HG03342 (cell line): ENCODE measurements at regions not wholly inside any gene's neighbourhood (a gene's known extent, or its start where the extent isn't known, plus 50 kb on each side); places are given as distances from the start of the nearest gene placed in this dataset.
"Not testable (repeated sequence)": the region's sequence is repeated elsewhere in the genome, so short reads cannot be mapped to it uniquely, and the experiment has no call there.

ENCODE experiments used
- ATAC-seq: cut with Tn5 transposase; IDR thresholded peaks from one replicate; pipeline ENCODE4 v1.9.1; 2021; ENCODE audit warnings: mild to moderate bottlenecking, moderate library complexity; ENCODE audit not compliant: unreplicated experiment

DNA sequence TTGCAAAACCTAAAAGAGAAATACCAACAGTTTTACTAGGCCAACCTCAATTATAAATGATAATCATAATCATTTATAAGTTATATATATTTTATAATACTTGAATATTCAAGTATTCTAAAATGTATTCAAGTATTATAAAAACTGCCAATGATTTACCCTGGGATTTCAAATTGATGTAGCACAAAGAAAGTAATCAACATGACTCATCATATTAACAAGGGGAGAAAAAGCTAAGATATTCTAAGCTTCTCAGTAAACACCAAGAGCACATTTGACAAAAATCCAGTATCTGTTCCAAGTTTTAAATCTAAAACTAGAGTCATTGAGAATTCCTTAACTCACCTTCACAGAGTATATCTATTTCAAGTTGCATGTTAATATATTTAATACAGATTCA, 56.1 kb downstream of the CAPZA3 start:
- ATAC-seq, result no peak

DNA sequence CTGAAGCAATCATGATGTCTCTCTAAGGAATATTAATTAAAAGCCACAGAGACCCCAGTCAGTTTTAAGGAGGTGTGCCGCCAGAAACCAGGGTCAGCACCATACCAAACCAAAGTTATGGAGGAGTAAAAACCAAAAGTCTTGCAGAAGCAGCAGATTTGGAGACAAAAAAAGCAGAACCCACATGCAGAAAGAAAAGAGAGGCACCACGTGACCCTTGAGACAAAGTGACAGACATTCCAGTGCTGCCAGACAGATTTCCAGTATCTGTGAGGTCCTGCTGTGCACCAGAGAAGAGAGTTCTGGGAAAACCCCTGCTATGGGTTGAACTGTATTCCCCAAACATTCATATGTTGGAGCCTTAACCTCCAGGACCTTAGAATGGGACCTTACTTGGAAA, 59.7 kb downstream of the CAPZA3 start:
- ATAC-seq, result no peak

DNA sequence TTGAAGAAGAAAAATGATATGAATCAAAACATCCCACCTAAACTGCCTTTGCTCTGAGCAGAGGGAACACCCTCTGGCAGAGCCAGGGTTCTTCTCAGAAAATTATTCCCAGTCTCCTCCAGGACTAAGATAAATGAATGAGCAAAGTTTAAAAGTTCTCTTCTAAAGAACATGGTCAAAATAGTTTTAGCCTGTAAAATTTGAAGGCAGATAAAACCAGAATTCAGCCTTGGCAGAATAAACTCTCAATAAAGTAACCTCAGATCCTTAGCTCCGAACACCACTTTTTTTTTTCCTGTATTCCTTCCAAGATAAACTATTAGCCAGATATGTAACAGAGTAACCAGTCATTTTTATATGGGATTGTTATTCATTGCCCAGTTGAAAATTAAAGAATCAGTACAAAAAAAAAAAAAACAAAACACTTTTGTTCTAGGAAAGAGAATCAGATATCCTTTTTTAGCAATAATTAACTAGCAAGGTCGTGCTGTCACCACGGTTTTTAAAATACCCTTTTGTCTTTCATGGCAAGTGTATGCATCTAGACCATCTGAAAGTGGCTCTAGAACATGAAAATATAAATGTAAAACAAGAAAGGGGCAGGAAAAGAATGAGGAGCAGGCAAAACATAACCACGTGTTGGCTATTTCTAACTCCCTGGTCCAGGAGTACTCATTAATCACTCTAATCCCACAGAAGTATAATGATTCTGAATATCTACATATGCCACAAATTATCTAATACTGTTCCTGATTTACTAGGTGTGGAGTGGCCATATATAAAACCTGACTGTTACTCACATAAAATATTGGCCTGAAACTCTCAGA, 60.8 kb downstream of the CAPZA3 start:
- no peak for ATAC-seq

DNA sequence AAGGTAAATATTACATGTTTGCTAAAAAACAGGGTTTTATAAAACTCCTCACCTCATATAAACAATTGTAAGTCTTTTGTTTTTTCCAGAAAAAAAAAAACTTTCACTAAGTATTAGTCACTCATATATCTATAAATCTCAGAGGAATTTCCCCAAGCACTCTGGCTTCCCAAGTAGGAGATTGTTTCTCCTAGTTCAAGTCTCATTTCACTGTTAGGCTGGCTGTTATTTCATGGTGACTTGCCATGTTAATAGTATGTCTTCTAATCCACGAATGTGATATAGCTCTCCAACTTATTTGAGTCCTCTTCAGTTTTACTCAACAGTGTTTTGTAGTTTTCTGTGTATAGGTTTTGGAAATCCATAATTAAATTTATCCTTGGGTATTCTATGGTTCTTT, 61.6 kb downstream of the CAPZA3 start:
- ATAC-seq, result no peak

DNA sequence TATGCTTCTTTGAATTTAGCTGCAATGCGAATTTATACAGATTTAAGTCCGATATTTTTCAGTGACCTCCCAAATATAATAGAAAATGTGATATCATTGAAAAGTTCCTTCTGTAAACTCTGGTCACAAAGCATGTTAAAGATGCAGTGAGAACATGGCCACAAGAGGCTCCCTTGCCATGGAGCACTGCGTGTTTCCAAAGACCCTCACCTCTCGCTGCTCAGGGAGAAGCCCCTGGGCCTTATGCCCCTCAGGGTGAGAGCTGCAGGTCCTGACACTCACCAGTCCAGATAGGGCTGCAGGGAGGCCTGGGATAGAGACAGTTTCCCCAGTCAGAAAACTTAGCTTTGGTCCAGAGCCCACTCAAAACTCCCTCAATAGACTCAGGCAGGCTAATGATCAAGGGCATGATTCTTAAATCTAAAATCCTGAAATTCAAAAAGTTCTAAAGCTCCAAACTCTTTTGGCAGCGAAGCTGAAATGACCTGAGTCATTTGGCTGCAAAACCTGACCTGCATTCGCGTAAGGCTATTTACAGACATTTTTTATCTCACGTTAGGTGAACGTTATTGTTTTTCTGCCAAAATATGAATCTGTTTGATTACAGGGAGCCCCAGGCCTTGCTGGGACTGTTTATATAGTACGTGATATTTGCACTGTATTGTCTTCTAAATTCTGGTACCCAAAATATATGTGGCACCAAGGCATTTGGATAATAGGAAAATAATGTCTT, 67.8 kb downstream of the CAPZA3 start:
- no peak for ATAC-seq

DNA sequence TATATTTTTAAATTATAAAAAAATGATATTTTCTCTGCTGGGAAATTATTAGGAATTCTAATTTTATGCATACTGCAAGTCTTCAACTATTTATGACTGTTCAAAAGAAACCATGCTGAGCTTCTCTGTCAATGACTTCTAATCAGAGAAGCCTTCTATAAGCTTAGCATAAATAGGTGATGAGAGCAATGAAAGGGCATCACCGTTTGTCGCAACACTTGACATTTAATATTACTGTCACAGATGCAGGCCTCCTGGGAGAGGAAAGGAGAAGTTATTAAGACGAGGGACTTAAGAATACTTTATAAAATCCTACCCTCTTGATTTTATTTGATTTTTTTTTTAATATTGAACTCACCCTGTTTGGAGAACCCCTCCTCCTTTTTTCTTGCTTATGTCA, 69.8 kb downstream of the CAPZA3 start:
- no peak for ATAC-seq

DNA sequence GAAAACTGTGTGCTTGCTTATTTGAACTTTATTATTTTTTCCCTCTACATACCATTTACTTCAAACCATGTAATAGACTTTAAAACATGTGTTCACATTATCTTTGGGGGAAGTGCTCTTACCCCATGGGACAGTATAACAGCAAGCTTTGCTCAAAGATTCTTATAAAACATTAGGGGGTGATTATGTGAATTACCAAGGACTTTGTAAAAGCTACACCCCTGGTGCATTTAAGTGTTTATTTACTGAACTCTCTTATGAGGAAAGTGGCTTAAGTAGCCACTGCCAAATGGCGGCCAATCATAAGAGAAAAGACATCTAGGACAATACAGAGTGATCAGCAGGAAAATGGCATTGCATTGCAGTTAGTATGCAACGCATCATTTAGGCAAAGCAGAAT, 70.3 kb downstream of the CAPZA3 start:
- ATAC-seq, result no peak

DNA sequence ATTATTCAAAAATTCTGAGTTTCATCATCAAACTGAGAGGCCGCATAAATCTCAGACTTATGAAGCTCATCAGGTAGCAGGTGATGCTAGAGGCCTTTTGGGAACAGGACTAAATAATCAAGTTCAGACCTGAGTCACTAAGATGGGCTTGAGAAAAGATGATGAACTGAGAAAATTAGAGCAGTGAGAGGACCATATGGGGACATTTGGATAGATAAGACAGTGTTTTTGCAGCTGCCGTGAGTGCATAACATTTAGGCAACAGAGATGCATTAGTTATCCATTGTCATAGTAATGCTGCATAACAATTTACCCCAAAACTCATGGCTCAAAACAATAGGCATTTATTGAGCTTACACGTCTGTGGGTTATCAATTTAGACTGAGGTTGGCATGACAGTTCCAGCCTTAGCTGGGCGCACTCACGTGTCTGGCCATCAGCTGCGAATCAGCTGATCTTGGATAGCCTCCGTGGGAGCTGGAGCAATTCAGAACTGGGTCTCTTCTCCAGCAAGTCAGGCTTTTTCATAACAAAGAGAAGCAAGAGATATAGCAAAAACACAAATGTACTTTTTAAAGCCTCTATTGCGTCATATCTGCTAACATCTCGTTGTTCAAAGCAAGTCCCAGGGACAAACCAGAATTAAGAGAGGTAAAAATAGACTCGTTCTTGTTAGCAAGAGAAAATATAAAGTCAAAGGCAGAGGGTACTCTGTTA, 72.8 kb downstream of the CAPZA3 start:
- no peak for ATAC-seq

DNA sequence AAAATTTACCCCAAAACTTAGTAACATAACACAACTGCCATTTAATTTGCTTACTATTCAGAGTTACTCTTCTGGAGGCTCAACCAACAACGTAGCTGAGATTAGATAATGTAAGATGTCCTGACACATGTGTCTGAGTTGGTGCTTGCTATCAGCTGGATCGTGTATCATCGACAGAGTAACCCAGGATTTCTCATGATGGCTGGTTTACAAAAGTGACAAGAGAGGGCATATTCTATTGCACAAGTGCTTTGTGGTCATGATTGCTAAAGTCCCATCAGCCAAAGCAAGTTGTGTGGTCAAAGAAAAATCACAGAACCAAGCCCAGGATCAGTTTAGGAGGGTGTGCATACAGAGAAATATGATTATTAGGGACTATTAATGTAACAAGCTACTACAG, 73.4 kb downstream of the CAPZA3 start:
- ATAC-seq, result no peak

DNA sequence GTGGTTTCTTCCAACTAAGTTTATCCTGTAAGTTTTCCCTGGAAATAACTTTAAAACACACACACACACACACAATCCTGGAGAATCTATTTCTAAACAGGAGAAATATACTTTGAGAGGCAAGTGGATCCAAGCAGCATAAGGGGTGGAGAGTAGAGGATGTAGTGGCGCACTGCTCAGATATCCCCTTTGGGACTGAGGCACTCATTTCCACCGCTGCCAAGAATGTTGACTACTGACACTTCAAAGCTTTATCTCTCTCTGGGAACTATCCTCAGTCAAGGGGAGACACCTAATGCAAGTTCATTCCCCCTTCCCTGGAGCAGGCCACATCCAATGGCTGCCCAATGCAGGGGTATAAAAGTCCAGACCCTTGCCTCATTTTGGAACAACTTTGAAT, 75.8 kb downstream of the CAPZA3 start:
- no peak for ATAC-seq

DNA sequence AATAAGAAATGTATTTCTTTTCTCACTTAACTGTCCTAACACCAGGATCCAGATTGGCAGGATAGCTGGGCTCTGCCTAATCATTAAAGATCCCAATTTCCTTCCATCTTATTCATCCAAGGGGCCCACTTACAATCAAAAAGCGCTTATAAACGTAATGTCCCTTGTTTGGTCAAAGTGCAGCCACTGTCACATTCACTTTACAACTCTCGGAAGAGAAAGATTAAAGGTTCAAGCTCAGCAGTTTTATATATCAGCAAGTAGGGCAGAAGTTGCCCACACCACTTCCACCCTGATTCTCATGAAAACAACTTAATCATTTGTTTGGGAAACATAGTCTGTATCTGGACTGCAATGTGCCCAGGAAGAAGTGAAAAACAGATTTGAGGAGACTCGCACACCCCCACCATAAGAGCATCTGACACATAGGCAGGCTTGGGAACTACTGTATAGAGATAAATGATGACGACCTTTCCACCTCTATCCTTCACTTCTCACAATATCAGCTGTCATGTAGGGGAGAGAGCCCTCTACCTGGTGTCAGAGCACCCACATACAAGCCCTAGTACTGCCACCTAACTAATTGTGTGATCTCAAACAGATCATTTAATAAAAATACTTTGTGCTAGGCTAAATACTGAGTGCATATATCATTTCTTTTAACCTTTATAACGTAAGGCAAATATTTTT, 80.8 kb downstream of the CAPZA3 start:
- ATAC-seq, result no peak

DNA sequence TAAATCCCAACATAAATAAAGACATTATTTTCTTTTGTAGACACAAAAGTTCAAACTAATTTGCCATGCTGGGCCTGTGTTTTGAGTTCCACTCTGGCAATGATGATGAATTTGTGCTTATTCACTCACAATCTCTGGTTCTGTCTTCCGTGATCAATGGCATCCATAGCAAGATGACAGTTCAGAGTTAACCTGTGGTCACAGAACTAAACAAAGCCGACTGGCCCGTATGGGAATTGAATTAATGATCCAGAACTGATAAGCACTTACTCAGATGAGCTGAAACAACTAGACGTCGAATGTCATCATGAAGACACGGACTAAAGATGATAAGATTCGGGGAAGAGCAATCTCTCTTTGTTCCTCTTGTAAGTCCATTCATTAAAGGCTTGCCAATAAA, 81.6 kb downstream of the CAPZA3 start:
- ATAC-seq, result no peak

DNA sequence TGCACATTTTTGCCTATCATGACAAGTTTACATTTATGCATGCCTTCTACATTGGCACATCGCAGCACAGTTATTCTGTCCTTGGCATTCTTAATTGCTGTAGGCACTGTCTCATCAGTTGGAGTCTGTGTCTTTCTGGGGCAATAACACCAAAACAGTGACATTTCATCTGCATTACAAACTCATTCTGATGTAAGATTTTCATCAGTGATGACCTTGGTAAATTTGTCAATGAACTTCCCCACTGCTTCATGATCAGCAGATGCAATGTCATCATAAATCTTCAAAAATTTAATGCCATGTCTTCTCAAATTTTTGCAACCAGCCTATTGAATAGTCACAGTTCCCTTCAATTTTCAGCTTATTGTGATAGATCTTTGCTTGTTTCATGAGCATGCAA, 85.5 kb downstream of the CAPZA3 start:
- no peak for ATAC-seq

DNA sequence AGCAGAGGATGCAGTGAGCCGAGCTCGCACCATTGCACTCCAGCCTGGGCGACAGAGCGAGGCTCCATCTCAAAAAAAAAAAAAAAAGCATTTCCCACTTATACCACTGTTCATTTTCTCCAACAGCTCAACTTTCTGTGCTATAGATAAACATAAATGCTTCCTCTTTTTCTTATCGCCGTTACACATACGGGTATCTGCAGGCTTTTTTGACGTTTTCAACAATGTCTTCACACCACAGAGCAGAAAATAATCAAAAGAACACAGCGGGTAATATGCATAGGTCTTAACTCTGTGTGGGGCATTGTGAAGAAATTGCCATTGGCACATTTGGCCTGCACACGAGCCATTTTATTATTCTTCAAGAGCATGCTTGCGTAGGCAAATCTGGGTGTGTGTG, 86.4 kb downstream of the CAPZA3 start:
- ATAC-seq, result no peak

DNA sequence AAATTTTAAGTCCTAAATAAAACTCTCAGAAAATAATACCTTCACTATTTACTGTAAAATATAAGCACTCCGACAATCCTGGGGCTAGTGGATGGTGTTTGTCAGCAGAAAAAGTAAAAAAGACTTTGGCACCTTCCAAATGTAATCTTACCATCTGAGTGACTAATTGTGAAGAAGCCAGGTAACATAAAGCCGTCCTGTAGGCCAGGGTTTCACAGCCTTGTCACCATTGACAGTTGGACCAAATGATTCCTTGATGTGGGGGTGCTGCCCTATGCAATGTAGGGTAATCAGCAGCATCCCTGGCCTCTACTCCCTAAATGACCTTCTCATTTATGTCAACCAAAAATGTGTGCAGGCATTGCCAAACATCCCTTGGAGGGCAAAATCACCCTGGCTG, 87.2 kb downstream of the CAPZA3 start:
- no peak for ATAC-seq

DNA sequence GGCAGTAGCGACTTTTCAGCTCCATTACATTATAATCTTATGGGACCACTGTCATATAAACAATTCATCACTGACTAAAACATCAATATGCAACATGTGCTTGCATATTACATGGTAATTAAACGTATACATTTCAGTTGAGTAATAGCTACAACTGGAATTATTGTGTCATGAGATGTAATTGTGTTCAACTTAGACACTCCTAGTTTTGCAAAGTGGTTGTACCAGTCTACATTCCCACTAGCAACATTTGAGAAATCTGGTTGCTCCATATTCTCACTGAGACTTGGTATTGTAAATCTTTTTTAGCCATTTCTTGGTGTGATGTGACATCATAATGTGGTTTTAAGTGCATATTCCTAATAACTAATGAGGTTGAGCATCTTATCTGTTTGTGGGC, 90.0 kb downstream of the CAPZA3 start:
- ATAC-seq, result no peak

DNA sequence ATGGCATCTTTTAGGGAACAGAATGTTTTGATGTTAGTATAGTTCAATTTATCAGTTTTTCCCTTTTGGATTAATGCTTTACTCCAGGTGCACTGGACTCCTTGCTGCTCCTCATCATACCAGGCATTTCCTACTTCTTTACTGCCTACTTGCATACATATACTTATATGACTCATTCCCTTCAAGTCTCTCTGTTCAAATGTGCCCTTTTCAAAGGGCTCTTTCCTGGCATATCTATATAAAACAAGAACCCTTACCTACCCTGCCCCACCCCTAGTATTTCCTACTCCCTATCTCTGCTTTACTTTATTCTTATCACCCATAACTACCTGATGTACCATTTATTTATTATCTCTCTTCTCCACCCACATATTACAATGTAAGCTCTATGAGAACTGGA, 90.6 kb downstream of the CAPZA3 start:
- ATAC-seq, result no peak

DNA sequence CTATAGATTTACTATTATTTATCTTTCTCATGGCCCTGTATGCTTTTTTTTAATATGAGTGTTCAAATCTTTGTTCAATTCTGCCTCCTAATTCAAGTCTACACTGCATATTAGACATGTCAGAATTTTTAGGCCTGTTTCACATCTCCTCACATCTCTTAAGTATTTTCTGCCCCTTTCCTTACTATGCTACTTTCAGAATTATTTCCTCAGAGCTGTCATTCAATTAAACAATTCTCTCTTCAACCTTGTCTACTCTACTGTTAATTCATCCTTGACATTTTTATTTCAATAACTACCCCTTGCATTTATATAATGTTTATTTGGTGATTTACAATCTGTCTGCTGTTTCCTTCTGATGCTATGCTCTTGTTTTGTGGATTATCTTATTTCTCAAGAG, 91.1 kb downstream of the CAPZA3 start:
- ATAC-seq, result no peak

DNA sequence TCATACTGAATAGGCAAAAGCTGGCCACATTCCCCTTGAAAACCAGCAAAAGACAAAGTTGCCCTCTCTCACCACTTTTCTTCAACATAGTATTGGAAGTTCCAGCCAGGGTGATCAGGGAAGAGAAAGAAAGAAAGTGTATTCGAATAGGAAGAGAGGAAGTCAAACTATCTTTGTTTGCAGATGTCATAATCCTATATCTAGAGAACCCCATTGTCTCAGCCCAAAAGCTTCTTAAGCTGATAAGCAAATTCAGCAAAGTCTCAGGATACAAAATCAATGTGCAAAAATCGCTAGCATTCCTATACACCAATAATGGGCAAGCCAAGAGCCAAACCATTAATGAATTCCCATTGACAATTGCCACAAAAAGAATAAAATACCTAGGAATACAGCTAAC, 95.0 kb downstream of the CAPZA3 start:
- not testable (repeated sequence) for ATAC-seq

DNA sequence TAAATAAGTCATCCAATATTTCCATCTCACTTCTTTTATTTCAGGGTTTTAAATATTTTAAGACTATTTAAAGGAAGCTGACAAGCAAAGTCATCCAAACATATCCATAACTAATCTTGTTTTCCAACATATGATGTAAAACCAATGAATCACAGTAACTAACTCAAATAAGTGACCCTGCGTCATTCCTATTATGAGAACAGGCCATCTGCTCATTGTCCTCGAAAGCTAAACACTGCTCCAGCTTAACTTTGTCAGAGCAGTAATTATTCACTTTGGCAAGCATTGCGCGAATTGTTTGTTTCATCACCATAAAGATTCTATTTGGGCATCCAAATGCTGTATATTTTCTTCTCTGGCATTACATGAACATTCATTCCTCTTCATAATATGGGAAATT, 99.1 kb downstream of the CAPZA3 start:
- ATAC-seq, result no peak

DNA sequence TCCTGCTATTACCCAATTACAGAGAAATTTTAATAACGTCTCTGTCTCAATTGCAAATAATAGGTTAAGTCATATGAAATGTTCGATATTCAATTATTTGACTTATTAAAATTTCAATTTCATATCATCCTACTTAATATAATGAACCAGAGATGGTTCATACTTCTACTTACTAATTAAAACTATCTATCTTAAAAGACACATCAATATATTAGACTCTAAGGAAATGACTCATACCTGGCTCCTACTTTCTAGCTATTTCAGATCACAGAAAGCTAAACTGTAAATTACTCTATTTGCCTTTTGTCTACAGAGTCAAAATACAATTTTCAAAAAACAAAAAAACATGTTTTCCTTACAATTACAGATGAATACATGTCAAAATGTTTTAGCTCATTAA, 99.6 kb downstream of the CAPZA3 start:
- ATAC-seq, result no peak
